Endothelial cell of umbilical vein (primary cell): ENCODE measurements at regions not wholly inside any gene's neighbourhood (a gene's known extent, or its start where the extent isn't known, plus 50 kb on each side); places are given as distances from the start of the nearest gene placed in this dataset.

Experiments
- BruUV-seq: library from RNA; stranded (reverse); fragments of 400-500 nt; replicated peaks from 2 replicates; lab custom pipeline; 2021; lab: Mats Ljungman, UMichigan
- CTCF ChIA-PET: fragments of 300-600, 350-600 bp; sonication (Branson Sonifier 250); formaldehyde crosslinking; loops from one replicate; lab custom pipeline; 2021; ENCODE audit warnings: antibody characterized with exemption, inconsistent platforms; lab: Charles Lee
- POLR2A ChIA-PET: fragments of 300-600, 350-600 bp; sonication (Branson Sonifier 250); formaldehyde crosslinking; loops from one replicate; lab custom pipeline; 2021; ENCODE audit warnings: antibody characterized with exemption, inconsistent platforms; lab: Charles Lee
- DNase-seq: peaks from one replicate; pipeline ENCODE4 v3.0.0-alpha.2; 2011; ENCODE audit warnings: low read depth, low spot score
- FAIRE-seq: peaks from 2 replicates; lab custom pipeline; 2011; peaks lifted over from hg19 to GRCh38; lab: Jason Lieb, UNC
- H2AFZ ChIP-seq: 2 replicates; pipeline ENCODE4 v1.6.0; 2012; ENCODE audit warnings: low read depth, low read length, control low read depth, inconsistent platforms
- H3K27ac ChIP-seq: 2 replicates; pipeline ENCODE4 v1.5.1; 2011; ENCODE audit warnings: low read depth, mild to moderate bottlenecking, control low read depth, low read length, moderate library complexity; ENCODE audit not compliant: insufficient read depth
- H3K27me3 ChIP-seq, 2 experiments: 2 replicates each; pipeline versions ENCODE4 v1.6.0 to v1.6.1; 2011; ENCODE audit warnings: low read length in 2 of 2, mixed read lengths in 1 of 2; ENCODE audit not compliant: control insufficient read depth in 2 of 2, insufficient read depth in 2 of 2
- H3K36me3 ChIP-seq, 2 experiments: 2 replicates in 1 of 2; 3 replicates in 1 of 2; pipeline ENCODE4 v1.5.1; 2011; ENCODE audit warnings: low read length in 2 of 2, mild to moderate bottlenecking in 1 of 2, moderate library complexity in 1 of 2; ENCODE audit not compliant: control insufficient read depth in 2 of 2, insufficient read depth in 2 of 2; ENCODE audit errors: extremely low read depth in 1 of 2
- H3K4me1 ChIP-seq: 3 replicates; pipeline ENCODE4 v1.5.1; 2011; ENCODE audit warnings: mild to moderate bottlenecking, low read length; ENCODE audit not compliant: control insufficient read depth, insufficient read depth; ENCODE audit errors: extremely low read depth
- H3K4me2 ChIP-seq: 2 replicates; pipeline ENCODE4 v1.6.1; 2011; ENCODE audit warnings: low read length, control low read depth, mixed read lengths; ENCODE audit not compliant: insufficient read depth
- H3K4me3 ChIP-seq, 3 experiments: fragments of 200-600 bp in 1 of 3; sonication (generic), shearing (Covaris generic) in 1 of 3; replicated peaks in 1 of 3; 2 replicates each; pipeline ENCODE4 v1.5.1; 2011 to 2016; ENCODE audit warnings: control low read depth in 3 of 3, low read length in 3 of 3, mild to moderate bottlenecking in 2 of 3, inconsistent platforms in 1 of 3, low read depth in 1 of 3, moderate library complexity in 1 of 3; ENCODE audit not compliant: insufficient read depth in 1 of 3
- H3K79me2 ChIP-seq: 2 replicates; pipeline ENCODE4 v1.6.0; 2012; ENCODE audit warnings: low read length, inconsistent platforms; ENCODE audit not compliant: control insufficient read depth, insufficient read depth
- H3K9ac ChIP-seq: replicated peaks from 2 replicates; pipeline ENCODE3; 2011; ENCODE audit warnings: low read length, control low read depth; ENCODE audit not compliant: insufficient read depth; ENCODE audit errors: extremely low read depth
- H3K9me1 ChIP-seq: replicated peaks from 3 replicates; pipeline ENCODE4 v1.6.0; 2011; ENCODE audit warnings: mild to moderate bottlenecking, low read length; ENCODE audit not compliant: control insufficient read depth, insufficient read depth; ENCODE audit errors: extremely low read depth
- H3K9me3 ChIP-seq: replicated peaks from 2 replicates; pipeline ENCODE4 v1.5.1; 2012; ENCODE audit warnings: low read length, inconsistent platforms; ENCODE audit not compliant: control insufficient read depth, insufficient read depth
- H4K20me1 ChIP-seq: replicated peaks from 2 replicates; pipeline ENCODE3; 2011; ENCODE audit warnings: mild to moderate bottlenecking, low read length; ENCODE audit not compliant: control insufficient read depth, insufficient read depth; ENCODE audit errors: extremely low read depth
- CTCF ChIP-seq, 2 donors: IDR thresholded peaks; 1 replicate in 1 of 2; 2 replicates in 1 of 2; pipeline ENCODE4 v1.5.1; 2011; ENCODE audit warnings: low read length in 2 of 2, mild to moderate bottlenecking in 2 of 2, moderate library complexity in 2 of 2, control low read depth in 1 of 2, inconsistent platforms in 1 of 2, low read depth in 1 of 2; ENCODE audit not compliant: insufficient read depth in 1 of 2; ENCODE audit errors: extremely low read depth in 1 of 2
- EZH2 ChIP-seq: IDR thresholded peaks from 2 replicates; pipeline ENCODE4 v1.6.1; 2012; ENCODE audit warnings: borderline replicate concordance, low read depth, mild to moderate bottlenecking, moderate library complexity, low read length, inconsistent platforms; ENCODE audit not compliant: severe bottlenecking
- GATA2 ChIP-seq: IDR thresholded peaks from 2 replicates; pipeline ENCODE4 v1.7.0; 2011; ENCODE audit warnings: low read depth, mild to moderate bottlenecking, moderate library complexity, mixed read lengths, low read length; ENCODE audit not compliant: insufficient read length, insufficient read depth
- MAX ChIP-seq: IDR thresholded peaks from 2 replicates; pipeline ENCODE4 v1.6.1; 2011; ENCODE audit not compliant: insufficient read depth, insufficient read length
- MYC ChIP-seq: IDR thresholded peaks from one replicate; pipeline ENCODE4 v1.6.1; 2011; ENCODE audit warnings: mild to moderate bottlenecking, low read depth, low read length
- POLR2A ChIP-seq: IDR thresholded peaks from 2 replicates; pipeline ENCODE4 v1.6.1; 2012; ENCODE audit warnings: low read depth, mild to moderate bottlenecking, control low read depth, low read length
- POLR2AphosphoS5 ChIP-seq: IDR thresholded peaks from 2 replicates; pipeline ENCODE4 v1.6.1; 2012; ENCODE audit warnings: low read depth, mild to moderate bottlenecking, control low read depth, low read length, moderate library complexity; ENCODE audit not compliant: insufficient read depth
- dilution Hi-C: fragments of 300-500 bp; cut with MboI; formaldehyde crosslinking; loops from one replicate; pipeline ENCODE4 v1.15.0; 2019; ENCODE audit warnings: low sequenced_read_pairs; ENCODE audit not compliant: extremely low pct_ligation_motif_present
- intact Hi-C: fragments of 100-400 bp; cut with micrococcal nuclease; formaldehyde crosslinking; loops from one replicate; pipeline ENCODE4 v1.10.0; 2022

GRCh38 chr7:17593819-17594419 is 295.5 kb downstream of the AHR start:
- H3K79me2 ChIP-seq = no peaks in the 10 kb centered on the region

More at GRCh38 chr7:17593819-17594419, 295.5 kb downstream of the AHR start:
- Histone ChIP-seq H3K27me3 (no peaks in the 10 kb centered on the region), H3K9me1 (no peaks in the 10 kb centered on the region), H3K4me3 (no peak overlapping the region), H3K4me1 (no peaks in the 10 kb centered on the region), H3K9me3 (no peaks in the 10 kb centered on the region), H3K36me3 (no peaks in the 10 kb centered on the region), H3K27ac (no peak overlapping the region), H3K4me2 (no peak overlapping the region), H2AFZ (no peak overlapping the region), H4K20me1 (no peaks in the 10 kb centered on the region), H3K9ac (no peak overlapping the region)
- CTCF ChIA-PET = interaction anchor here (0.6 to 2.5 kb wide), 3 partner anchors 22 to 611 kb away, joined by 5 to 6 read pairs (median 5); no protein-coding TSS in a partner anchor
- BruUV-seq = no TSS peak
- no peak for DNase-seq
- no peak for FAIRE-seq
- TF ChIP-seq MAX (no peak), MYC (no peak), POLR2A (no peak), EZH2 (no peak), GATA2 (no peak), POLR2AphosphoS5 (no peak), CTCF (IDR thresholded peaks at IDR 0.05; ENCODE audit: extremely low read depth in 1 of 2, insufficient read depth in 1 of 2, low read depth in 1 of 2, low read length in 2 of 2) (no peak)
- POLR2A ChIA-PET = no interaction called here
- intact Hi-C loops (no loop called here), dilution Hi-C loops (no loop called here)
